B cell (primary cell): ENCODE measurements at regions not wholly inside any gene's neighbourhood (a gene's known extent, or its start where the extent isn't known, plus 50 kb on each side); places are given as distances from the start of the nearest gene placed in this dataset.

Source experiments
- ATAC-seq: fragments of 200-7000 bp; cut with Tn5 transposase; one replicate; pipeline ENCODE4 v1.10.0; 2021; ENCODE audit warnings: low read depth, mild to moderate bottlenecking, moderate number of reproducible peaks, moderate library complexity
- CTCF ChIA-PET: fragments of 350-600 bp; sonication (Branson Sonifier 250); formaldehyde crosslinking; loops from one replicate; lab custom pipeline; 2021; ENCODE audit warnings: antibody characterized with exemption, inconsistent platforms; lab: Charles Lee
- POLR2A ChIA-PET: fragments of 350-600 bp; sonication (Branson Sonifier 250); formaldehyde crosslinking; loops from one replicate; lab custom pipeline; 2021; ENCODE audit warnings: antibody characterized with exemption; lab: Charles Lee
- DNase-seq: peaks from one replicate; pipeline ENCODE4 v3.0.0; 2013
- H2AFZ ChIP-seq: 2 replicates; pipeline ENCODE4 v1.6.1; 2012; ENCODE audit warnings: mild to moderate bottlenecking, low read depth, low read length; ENCODE audit not compliant: insufficient read depth, poor library complexity, severe bottlenecking
- H3K27ac ChIP-seq, 2 donors: 1 replicate in 1 of 2; 2 replicates in 1 of 2; pipeline ENCODE4 v1.5.1; 2012 to 2013; ENCODE audit warnings: low read length in 2 of 2, mild to moderate bottlenecking in 2 of 2, moderate library complexity in 1 of 2
- H3K27me3 ChIP-seq, 4 experiments: fragments of 200-600 bp in 1 of 4; sonication (generic) in 1 of 4; replicated peaks in 1 of 4; 1 replicate in 2 of 4; 2 replicates in 2 of 4; pipeline versions ENCODE4 v1.6.1 to v1.7.0; 2013 to 2016; ENCODE audit warnings: low read length in 3 of 4, mild to moderate bottlenecking in 2 of 4, mixed read lengths in 1 of 4, moderate library complexity in 1 of 4; ENCODE audit not compliant: insufficient read depth in 4 of 4, control insufficient read depth in 3 of 4; ENCODE audit errors: control extremely low read depth in 1 of 4
- H3K36me3 ChIP-seq, 2 experiments: replicated peaks in 1 of 2; 1 replicate in 1 of 2; 2 replicates in 1 of 2; pipeline versions ENCODE4 v1.6.1 to v1.7.1; 2013; ENCODE audit warnings: low read length in 1 of 2; ENCODE audit not compliant: insufficient read depth in 2 of 2, control insufficient read depth in 1 of 2; ENCODE audit errors: control extremely low read depth in 1 of 2, extremely low read depth in 1 of 2
- H3K4me1 ChIP-seq, 2 donors: fragments of 200-600 bp in 1 of 2; sonication (generic) in 1 of 2; 1 replicate in 1 of 2; 2 replicates in 1 of 2; pipeline versions ENCODE4 v1.5.1 to v1.6.1; 2013 to 2017; ENCODE audit warnings: low read length in 2 of 2; ENCODE audit not compliant: control insufficient read depth in 2 of 2, insufficient read depth in 2 of 2
- H3K4me2 ChIP-seq: replicated peaks from 2 replicates; pipeline ENCODE3; 2012; ENCODE audit warnings: mild to moderate bottlenecking, low read depth, low read length; ENCODE audit not compliant: poor library complexity, severe bottlenecking
- H3K4me3 ChIP-seq, 5 experiments: fragments of 200-600 bp in 1 of 5; sonication (generic) in 1 of 5; 1 replicate in 3 of 5; 2 replicates in 2 of 5; pipeline versions ENCODE4 v1.5.1 to v1.7.0; 2011 to 2016; ENCODE audit warnings: low read length in 4 of 5, mild to moderate bottlenecking in 4 of 5, low read depth in 2 of 5, control low read depth in 1 of 5, moderate library complexity in 1 of 5; ENCODE audit not compliant: insufficient read depth in 1 of 5; ENCODE audit errors: control extremely low read depth in 1 of 5, extremely low read depth in 1 of 5
- H3K79me2 ChIP-seq: fragments of 200-600 bp; sonication (generic); one replicate; pipeline ENCODE4 v1.6.0; 2016; ENCODE audit warnings: low read length; ENCODE audit not compliant: control insufficient read depth, insufficient read depth
- H3K9ac ChIP-seq: fragments of 200-600 bp; sonication (generic); 2 replicates; pipeline ENCODE4 v1.6.1; 2017; ENCODE audit warnings: mild to moderate bottlenecking, low read length, moderate library complexity
- H3K9me3 ChIP-seq, 3 donors: one replicate each; pipeline versions ENCODE4 v1.6.1 to v1.7.1; 2013; ENCODE audit warnings: low read length in 2 of 3; ENCODE audit not compliant: control insufficient read depth in 2 of 3, insufficient read depth in 1 of 3; ENCODE audit errors: control extremely low read depth in 1 of 3
- H4K20me1 ChIP-seq: 2 replicates; pipeline ENCODE4 v1.6.0; 2012; ENCODE audit warnings: mild to moderate bottlenecking, low read length; ENCODE audit not compliant: insufficient read depth, control insufficient read depth, poor library complexity, severe bottlenecking
- H3K27ac Mint-ChIP-seq: one replicate; pipeline ENCODE4 v1.8.0; 2021; ENCODE audit warnings: mixed read lengths
- H3K27me3 Mint-ChIP-seq: one replicate; pipeline ENCODE4 v1.8.0; 2021; ENCODE audit warnings: mixed read lengths
- H3K4me1 Mint-ChIP-seq: one replicate; pipeline ENCODE4 v1.8.0; 2021; ENCODE audit warnings: mixed read lengths
- H3K4me3 Mint-ChIP-seq: one replicate; pipeline ENCODE4 v1.8.0; 2021; ENCODE audit warnings: mixed read lengths
- H3K9me3 Mint-ChIP-seq: one replicate; pipeline ENCODE4 v1.8.0; 2022; ENCODE audit warnings: mixed read lengths; ENCODE audit not compliant: insufficient read depth
- EZH2 ChIP-seq: IDR thresholded peaks from 2 replicates; pipeline ENCODE4 v1.6.1; 2012; ENCODE audit warnings: borderline replicate concordance, low read depth, mild to moderate bottlenecking, moderate library complexity, low read length; ENCODE audit not compliant: insufficient read depth, poor library complexity, severe bottlenecking
- WGBS: methylation state at CpG from one replicate; pipeline ENCODE4 v1.1.5; 2013; ENCODE audit warnings: missing lambda C conversion rate; ENCODE audit not compliant: insufficient coverage; 5-methylcytosine and 5-hydroxymethylcytosine counted together
- intact Hi-C: fragments of 100-400 bp; cut with micrococcal nuclease; formaldehyde crosslinking; loops from one replicate; pipeline ENCODE4 v1.10.0; 2022
- TF ChIP-seq, protein P1 (sequence below): fragments of 200-600 bp; IDR thresholded peaks from one replicate; pipeline ENCODE4 v1.8.0; 2022; ENCODE audit warnings: antibody characterized with exemption, mild to moderate bottlenecking

DNA sequence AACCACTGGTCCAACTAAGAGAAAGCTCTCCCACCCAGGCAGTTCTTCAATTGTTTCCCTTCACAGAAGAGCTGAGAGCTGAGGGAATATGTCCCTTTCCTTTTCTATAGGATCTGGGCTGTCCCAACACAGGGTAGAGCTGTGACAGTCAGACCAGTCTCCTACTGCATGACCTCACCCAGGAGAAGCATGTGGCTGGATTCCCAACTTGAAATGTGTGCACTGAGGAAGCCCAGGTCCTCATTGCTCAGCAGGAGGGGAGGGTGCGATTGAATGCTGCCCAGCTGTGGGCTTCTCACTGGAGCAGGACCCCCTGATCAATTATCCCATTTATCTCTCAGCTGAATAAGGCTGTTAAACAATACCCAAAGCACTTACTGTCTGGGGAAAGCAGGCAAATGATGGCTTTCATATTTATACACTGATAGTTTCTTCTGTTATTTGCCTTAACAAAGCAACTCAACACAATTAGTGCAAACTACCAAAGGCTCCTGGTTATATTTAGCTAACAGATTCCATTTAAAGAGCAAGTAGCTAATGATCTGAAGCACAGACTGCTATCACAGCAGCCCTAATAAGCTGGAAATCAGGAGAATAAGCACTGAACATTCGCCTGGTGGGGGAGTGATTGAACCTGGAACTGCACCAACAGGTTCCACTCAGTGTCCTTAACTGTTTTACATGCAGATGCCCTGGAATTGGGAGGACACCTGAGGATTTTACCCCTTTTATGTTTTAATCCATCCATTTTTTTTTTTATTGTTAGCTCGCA, 508.8 kb downstream of the CCSER2 start:
- ATAC-seq (no peak), DNase-seq (no peak)
- H2AFZ ChIP-seq, result no peak overlapping the region
- H3K4me2 ChIP-seq, result no peak overlapping the region
- no peaks in the 10 kb centered on the region for H3K79me2 ChIP-seq
- no peaks in the 10 kb centered on the region for H4K20me1 ChIP-seq
- WGBS, result 83% methylated on average over 1 of the region's 3 CpGs
- H3K4me3 Mint-ChIP-seq, result no peak overlapping the region
- no peaks in the 10 kb centered on the region for H3K4me1 ChIP-seq
- H3K9me3 Mint-ChIP-seq, result no peaks in the 10 kb centered on the region
- H3K4me3 ChIP-seq, result no peak overlapping the region
- H3K27me3 Mint-ChIP-seq, result no peaks in the 10 kb centered on the region
- no peak overlapping the region for H3K9ac ChIP-seq
- no peaks in the 10 kb centered on the region for H3K36me3 ChIP-seq
- H3K9me3 ChIP-seq, result no peaks in the 10 kb centered on the region
- intact Hi-C loops, result no loop called here
- no peak for TF ChIP-seq EZH2
- TF ChIP-seq, protein P1, sequence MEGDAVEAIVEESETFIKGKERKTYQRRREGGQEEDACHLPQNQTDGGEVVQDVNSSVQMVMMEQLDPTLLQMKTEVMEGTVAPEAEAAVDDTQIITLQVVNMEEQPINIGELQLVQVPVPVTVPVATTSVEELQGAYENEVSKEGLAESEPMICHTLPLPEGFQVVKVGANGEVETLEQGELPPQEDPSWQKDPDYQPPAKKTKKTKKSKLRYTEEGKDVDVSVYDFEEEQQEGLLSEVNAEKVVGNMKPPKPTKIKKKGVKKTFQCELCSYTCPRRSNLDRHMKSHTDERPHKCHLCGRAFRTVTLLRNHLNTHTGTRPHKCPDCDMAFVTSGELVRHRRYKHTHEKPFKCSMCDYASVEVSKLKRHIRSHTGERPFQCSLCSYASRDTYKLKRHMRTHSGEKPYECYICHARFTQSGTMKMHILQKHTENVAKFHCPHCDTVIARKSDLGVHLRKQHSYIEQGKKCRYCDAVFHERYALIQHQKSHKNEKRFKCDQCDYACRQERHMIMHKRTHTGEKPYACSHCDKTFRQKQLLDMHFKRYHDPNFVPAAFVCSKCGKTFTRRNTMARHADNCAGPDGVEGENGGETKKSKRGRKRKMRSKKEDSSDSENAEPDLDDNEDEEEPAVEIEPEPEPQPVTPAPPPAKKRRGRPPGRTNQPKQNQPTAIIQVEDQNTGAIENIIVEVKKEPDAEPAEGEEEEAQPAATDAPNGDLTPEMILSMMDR, result no peak
- ChIA-PET CTCF (no interaction called here), POLR2A (no interaction called here)
- no peaks in the 10 kb centered on the region for H3K27me3 ChIP-seq
- H3K27ac ChIP-seq, result no peak overlapping the region
- H3K27ac Mint-ChIP-seq, result no peak overlapping the region
- H3K4me1 Mint-ChIP-seq, result no peaks in the 10 kb centered on the region

DNA sequence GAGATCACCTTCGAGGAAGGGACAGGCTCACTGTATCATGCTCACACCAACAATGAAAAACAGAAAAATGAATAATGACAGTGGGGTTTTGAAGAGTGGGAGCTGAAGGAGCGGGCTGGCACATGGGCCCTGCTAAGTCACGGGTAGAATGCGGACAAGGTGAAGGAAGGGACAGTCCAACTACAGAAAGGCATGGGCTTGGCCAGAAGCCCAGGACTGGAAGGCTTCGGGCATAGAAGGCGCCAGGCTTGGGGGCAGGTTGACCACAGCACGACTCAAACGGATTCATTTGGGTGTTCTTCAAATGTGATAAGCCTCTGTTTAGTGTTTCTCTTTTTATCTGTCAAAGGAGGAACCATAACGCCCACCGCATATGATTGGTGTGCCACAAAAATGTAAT, 509.5 kb downstream of the CCSER2 start:
- no peaks in the 10 kb centered on the region for H3K4me1 Mint-ChIP-seq
- TF ChIP-seq, protein P1, result no peak
- no peak for TF ChIP-seq EZH2
- Histone ChIP-seq H3K27ac (no peak overlapping the region), H3K27me3 (no peaks in the 10 kb centered on the region), H3K36me3 (no peaks in the 10 kb centered on the region), H3K9me3 (no peaks in the 10 kb centered on the region), H2AFZ (no peak overlapping the region), H3K79me2 (no peaks in the 10 kb centered on the region), H3K4me1 (no peaks in the 10 kb centered on the region), H3K9ac (no peak overlapping the region), H3K4me2 (no peak overlapping the region), H4K20me1 (no peaks in the 10 kb centered on the region), H3K4me3 (no peak overlapping the region)
- H3K27me3 Mint-ChIP-seq, result no peaks in the 10 kb centered on the region
- CTCF ChIA-PET, result no interaction called here
- intact Hi-C loops, result no loop called here
- DNase-seq (no peak), ATAC-seq (no peak)
- POLR2A ChIA-PET, result no interaction called here
- H3K9me3 Mint-ChIP-seq, result no peaks in the 10 kb centered on the region
- H3K4me3 Mint-ChIP-seq, result no peak overlapping the region
- WGBS, result 86% methylated on average over 9 of the region's 10 CpGs
- no peak overlapping the region for H3K27ac Mint-ChIP-seq
